Left lung (tissue), 4 donors: ENCODE measurements at regions not wholly inside any gene's neighbourhood (a gene's known extent, or its start where the extent isn't known, plus 50 kb on each side); places are given as distances from the start of the nearest gene placed in this dataset.

ENCODE experiments used
- ATAC-seq: fragments of 200-7000 bp; cut with Tn5 transposase; one replicate; pipeline ENCODE4 v1.9.1; 2020; ENCODE audit warnings: moderate library complexity
- DNase-seq, 4 donors: peaks; one replicate each; pipeline ENCODE4 v3.0.0-alpha.2; 2013 to 2020
- H3K27ac ChIP-seq, 2 donors: fragments of 200-600 bp; sonication (generic) in 1 of 2; one replicate each; pipeline versions ENCODE4 v1.5.0 to v1.8.0; 2020 to 2021
- H3K27me3 ChIP-seq, 2 donors: fragments of 200-600 bp; sonication (generic) in 1 of 2; one replicate each; pipeline versions ENCODE4 v1.5.0 to v1.8.0; 2020 to 2021
- H3K36me3 ChIP-seq, 2 donors: fragments of 200-600 bp; sonication (generic) in 1 of 2; one replicate each; pipeline versions ENCODE4 v1.5.0 to v1.8.0; 2020 to 2021
- H3K4me1 ChIP-seq, 2 donors: fragments of 200-600 bp; one replicate each; pipeline ENCODE4 v1.8.0; 2021
- H3K4me3 ChIP-seq, 2 donors: fragments of 200-600 bp; sonication (generic) in 1 of 2; one replicate each; pipeline versions ENCODE4 v1.5.0 to v1.8.0; 2020 to 2021; ENCODE audit warnings: mild to moderate bottlenecking in 1 of 2
- H3K9me3 ChIP-seq, 2 donors: fragments of 200-600 bp; sonication (generic) in 1 of 2; one replicate each; pipeline versions ENCODE4 v1.5.0 to v1.8.0; 2020 to 2021
- intact Hi-C, 2 donors: fragments of 100-400 bp; cut with DNase I; formaldehyde crosslinking; loops; one replicate each; pipeline versions ENCODE4 v1.11.2 to v1.14.2; 2022
- TF ChIP-seq, protein P1 (sequence below), 2 donors: fragments of 200-600 bp; sonication (generic) in 1 of 2; IDR thresholded peaks; one replicate each; pipeline versions ENCODE4 v1.5.0 to v1.8.0; 2021; ENCODE audit warnings: antibody characterized with exemption in 2 of 2
- donor health status: DM: no; HTN: yes; CAD: no.
- donor health status: DM: no; HTN: no; CAD: no.

DNA sequence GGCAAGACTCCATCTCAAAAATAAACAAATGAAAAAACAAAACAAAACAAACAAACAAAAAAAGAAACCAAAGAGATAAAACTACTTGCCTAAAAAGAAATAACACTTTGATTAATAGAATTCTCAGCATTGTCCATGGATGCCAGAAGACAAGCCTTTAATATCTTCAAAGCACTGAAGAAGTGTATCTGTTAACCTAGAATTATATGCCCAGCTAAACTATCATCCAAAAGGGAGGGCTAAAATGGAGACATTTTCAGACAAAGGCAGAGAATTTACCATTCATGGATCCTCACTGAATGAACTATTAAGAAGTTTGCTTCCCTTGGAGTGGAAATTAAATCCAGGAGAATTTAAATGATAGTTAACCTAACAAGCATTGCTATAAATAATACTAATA lies 130.1 kb upstream of the SEC14L1 start:
- DNase-seq (no peak), ATAC-seq (no peak)
- TF ChIP-seq, protein P1, sequence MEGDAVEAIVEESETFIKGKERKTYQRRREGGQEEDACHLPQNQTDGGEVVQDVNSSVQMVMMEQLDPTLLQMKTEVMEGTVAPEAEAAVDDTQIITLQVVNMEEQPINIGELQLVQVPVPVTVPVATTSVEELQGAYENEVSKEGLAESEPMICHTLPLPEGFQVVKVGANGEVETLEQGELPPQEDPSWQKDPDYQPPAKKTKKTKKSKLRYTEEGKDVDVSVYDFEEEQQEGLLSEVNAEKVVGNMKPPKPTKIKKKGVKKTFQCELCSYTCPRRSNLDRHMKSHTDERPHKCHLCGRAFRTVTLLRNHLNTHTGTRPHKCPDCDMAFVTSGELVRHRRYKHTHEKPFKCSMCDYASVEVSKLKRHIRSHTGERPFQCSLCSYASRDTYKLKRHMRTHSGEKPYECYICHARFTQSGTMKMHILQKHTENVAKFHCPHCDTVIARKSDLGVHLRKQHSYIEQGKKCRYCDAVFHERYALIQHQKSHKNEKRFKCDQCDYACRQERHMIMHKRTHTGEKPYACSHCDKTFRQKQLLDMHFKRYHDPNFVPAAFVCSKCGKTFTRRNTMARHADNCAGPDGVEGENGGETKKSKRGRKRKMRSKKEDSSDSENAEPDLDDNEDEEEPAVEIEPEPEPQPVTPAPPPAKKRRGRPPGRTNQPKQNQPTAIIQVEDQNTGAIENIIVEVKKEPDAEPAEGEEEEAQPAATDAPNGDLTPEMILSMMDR (IDR thresholded peaks at IDR 0.05): no peak
- Histone ChIP-seq H3K9me3 (peaks cover 0 to 17% of the 10 kb centered on the region in 2 donors), H3K4me3 (no peak overlapping the region), H3K27ac (no peak overlapping the region), H3K36me3 (no peaks in the 10 kb centered on the region), H3K27me3 (peaks cover 0 to 18% of the 10 kb centered on the region in 2 donors), H3K4me1 (no peaks in the 10 kb centered on the region)
- intact Hi-C loops: no loop called here

DNA sequence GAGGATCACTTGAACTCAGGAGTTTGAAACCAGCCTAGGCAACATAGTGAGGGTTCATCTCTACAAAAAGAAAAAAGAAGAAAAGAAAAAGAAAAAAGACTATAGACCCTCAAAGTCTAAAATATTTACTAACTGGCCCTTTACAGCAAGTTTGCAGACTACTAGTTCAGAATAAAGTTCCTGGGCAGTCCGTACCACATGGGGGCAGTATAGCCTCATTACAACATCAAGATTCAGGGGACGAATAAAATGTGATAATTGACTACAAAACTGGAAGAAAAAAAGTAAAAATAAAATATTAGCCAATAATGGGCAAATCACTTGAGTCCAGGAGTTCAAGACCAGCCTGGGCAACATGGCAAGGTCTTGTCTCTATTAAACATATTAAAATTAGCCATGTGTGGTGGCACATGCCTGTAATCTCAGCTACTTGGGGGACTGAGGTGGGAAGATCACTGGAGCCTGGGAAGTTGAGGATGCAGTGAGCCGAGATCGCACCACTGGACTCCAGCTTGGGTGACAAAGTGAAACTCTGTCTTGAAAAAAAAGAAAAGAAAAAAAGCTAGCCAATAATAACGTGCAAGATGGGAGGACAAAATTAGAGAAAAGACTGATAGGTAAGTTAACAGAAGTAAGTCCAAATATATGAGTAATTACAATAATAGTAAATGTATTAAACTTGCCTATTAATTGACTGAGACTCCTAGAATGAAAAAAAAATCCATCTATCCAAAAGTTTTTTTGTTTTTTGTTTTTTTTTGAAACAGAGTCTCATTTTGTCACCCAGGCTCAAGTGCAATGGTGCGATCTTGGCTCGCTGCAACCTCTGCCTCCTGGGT lies 129.4 kb upstream of the SEC14L1 start:
- no peak overlapping the region for H3K27ac ChIP-seq
- H3K4me1 ChIP-seq: no peaks in the 10 kb centered on the region
- H3K27me3 ChIP-seq: peaks cover 0 to 18% of the 10 kb centered on the region in 2 donors
- H3K4me3 ChIP-seq: no peak overlapping the region
- ATAC-seq (peak; percentile 65), DNase-seq (no peak)
- H3K9me3 ChIP-seq: peaks cover 0 to 17% of the 10 kb centered on the region in 2 donors
- TF ChIP-seq, protein P1 (IDR thresholded peaks at IDR 0.05): peak; percentile 35 to 55
- H3K36me3 ChIP-seq: no peaks in the 10 kb centered on the region
- intact Hi-C loops: no loop called here

DNA sequence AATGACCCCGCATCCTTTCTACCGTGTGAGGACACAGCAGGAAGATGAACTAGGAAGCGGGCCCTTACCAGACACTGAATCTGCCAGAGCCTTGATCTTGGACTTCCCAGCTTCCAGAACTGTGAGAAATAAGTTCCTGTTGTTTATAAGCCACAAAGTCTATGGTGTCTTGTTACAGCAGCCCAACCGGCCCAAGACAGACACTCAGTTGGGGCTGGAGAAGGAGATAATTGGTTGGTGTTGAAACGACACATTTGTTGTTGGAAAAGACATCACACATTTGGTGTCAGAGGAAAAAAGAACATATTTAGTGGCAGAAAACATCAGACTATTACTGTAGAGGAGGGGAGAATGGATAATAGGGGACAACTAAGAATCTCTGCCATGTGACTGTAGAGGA lies 122.3 kb upstream of the SEC14L1 start:
- H3K36me3 ChIP-seq: no peaks in the 10 kb centered on the region
- H3K9me3 ChIP-seq: peaks cover 0 to 3% of the 10 kb centered on the region in 2 donors
- no peak for DNase-seq
- intact Hi-C loops: no loop called here
- no peak overlapping the region for H3K4me3 ChIP-seq
- TF ChIP-seq, protein P1 (IDR thresholded peaks at IDR 0.05): no peak
- H3K4me1 ChIP-seq: no peaks in the 10 kb centered on the region
- H3K27ac ChIP-seq: no peak overlapping the region
- H3K27me3 ChIP-seq: no peaks in the 10 kb centered on the region
- ATAC-seq: no peak

DNA sequence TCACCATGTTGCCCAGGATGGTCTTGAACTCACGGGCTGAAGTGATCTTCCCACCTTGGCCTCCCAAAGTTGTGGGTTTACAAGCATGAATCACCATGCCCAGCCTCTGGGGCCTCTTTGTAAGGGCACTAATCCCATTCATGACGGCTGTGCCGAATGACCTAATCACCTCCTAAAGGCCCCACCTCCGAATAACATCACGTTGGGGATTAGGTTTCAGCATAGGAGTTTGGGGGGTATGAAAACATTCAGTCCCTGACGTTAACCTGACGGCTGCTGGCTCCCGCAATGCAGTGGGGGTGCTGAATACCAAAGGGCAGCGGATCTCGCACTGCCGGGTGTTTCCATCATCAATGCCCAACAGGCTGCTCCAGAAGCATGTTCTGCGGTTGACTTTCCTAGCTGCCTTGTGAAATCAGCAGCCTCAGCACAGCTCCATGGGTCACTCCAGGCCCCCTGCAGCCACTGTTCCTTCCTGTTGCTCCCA lies 120.8 kb upstream of the SEC14L1 start:
- Histone ChIP-seq H3K27me3 (no peaks in the 10 kb centered on the region), H3K36me3 (no peaks in the 10 kb centered on the region), H3K4me1 (no peaks in the 10 kb centered on the region), H3K4me3 (no peak overlapping the region), H3K27ac (no peak overlapping the region), H3K9me3 (peaks cover 0 to 3% of the 10 kb centered on the region in 2 donors)
- intact Hi-C loops: no loop called here
- DNase-seq (no peak), ATAC-seq (no peak)
- TF ChIP-seq, protein P1 (IDR thresholded peaks at IDR 0.05): no peak

DNA sequence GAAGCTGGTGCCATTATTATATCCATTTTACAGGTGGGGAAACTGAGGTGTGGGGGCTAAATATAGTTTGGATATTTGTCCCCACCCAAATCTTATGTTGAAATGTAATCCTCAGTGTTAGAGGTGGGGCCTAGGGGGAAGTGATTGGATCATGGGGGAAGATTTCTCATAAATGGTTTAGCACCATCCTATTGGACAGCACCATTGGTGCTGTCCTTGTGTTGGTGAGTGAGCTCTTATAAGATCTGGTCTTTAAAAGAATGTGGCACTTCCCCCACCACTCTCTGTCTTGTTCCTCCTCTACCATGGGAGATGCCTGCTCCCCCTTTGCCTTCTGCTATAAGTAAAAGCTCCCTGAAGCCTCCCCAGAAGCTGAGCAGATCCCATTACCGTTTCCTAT lies 119.8 kb upstream of the SEC14L1 start:
- DNase-seq: no peak
- H3K36me3 ChIP-seq: no peaks in the 10 kb centered on the region
- ATAC-seq: no peak
- H3K9me3 ChIP-seq: peaks cover 0 to 3% of the 10 kb centered on the region in 2 donors
- no peak overlapping the region for H3K4me3 ChIP-seq
- H3K4me1 ChIP-seq: no peaks in the 10 kb centered on the region
- intact Hi-C loops: no loop called here
- TF ChIP-seq, protein P1 (IDR thresholded peaks at IDR 0.05): no peak
- H3K27me3 ChIP-seq: no peaks in the 10 kb centered on the region
- no peak overlapping the region for H3K27ac ChIP-seq
